ENCODE measurements at regions not wholly inside any gene's neighbourhood (a gene's known extent, or its start where the extent isn't known, plus 50 kb on each side); places are given as distances from the start of the nearest gene placed in this dataset.
"Not testable (repeated sequence)": the region's sequence is repeated elsewhere in the genome, so short reads cannot be mapped to it uniquely, and the experiment has no call there.

DNA sequence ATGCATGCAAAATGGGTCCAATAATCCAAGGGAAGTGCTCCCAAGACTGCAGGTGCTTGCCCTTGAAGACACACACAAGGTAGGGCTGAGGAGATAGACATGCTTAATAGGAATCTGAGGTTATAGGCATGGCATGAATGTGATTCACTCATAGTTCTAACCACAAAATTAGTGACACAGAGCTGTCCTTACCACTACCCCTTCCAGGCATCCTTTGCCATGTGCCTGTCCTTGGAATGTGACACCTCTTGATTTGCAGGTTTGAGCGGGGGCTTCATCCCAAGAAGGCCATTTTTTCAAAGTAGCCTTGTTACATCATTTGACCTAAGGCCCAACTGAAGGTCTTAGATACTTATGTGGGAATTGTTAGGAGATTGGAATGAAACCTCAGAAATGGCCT lies 112.5 kb downstream of the CCNG2 start:
- H3K4me1 Mint-ChIP-seq (ENCODE audit: low read depth) = no peaks in the 10 kb centered on the region
- H3K4me3 Mint-ChIP-seq = no peak overlapping the region
- no peak for DNase-seq
- H3K36me3 Mint-ChIP-seq (ENCODE audit: low read depth) = no peaks in the 10 kb centered on the region
- peaks cover 7% of the 10 kb centered on the region for H3K27me3 Mint-ChIP-seq
- H3K27ac Mint-ChIP-seq = no peak overlapping the region
- H3K9me3 Mint-ChIP-seq = peaks cover 1% of the 10 kb centered on the region

DNA sequence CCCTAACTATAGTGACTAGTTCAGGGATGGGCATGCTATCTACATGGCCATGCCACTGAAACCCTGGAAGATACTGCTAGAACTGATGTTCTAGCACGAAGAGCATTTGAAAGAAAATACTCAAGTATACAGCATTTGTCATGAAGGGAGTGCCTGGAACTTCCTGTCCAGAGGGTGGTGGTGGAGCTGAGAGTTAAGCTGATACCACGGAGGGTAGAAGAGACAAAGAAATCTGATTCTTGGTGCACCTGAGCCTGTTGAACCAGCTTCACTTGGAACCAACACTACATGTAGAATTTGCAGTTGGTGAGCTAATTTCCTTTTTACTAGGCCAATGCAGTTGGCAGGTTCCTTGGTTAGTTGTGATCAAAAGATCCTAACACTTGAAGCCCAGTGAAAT lies 116.4 kb downstream of the CCNG2 start:
- H3K27ac Mint-ChIP-seq = no peak overlapping the region
- no peaks in the 10 kb centered on the region for H3K36me3 Mint-ChIP-seq (ENCODE audit: low read depth)
- H3K27me3 Mint-ChIP-seq = peaks cover 4% of the 10 kb centered on the region
- no peaks in the 10 kb centered on the region for H3K4me1 Mint-ChIP-seq (ENCODE audit: low read depth)
- DNase-seq = no peak
- H3K4me3 Mint-ChIP-seq = no peak overlapping the region
- no peaks in the 10 kb centered on the region for H3K9me3 Mint-ChIP-seq

DNA sequence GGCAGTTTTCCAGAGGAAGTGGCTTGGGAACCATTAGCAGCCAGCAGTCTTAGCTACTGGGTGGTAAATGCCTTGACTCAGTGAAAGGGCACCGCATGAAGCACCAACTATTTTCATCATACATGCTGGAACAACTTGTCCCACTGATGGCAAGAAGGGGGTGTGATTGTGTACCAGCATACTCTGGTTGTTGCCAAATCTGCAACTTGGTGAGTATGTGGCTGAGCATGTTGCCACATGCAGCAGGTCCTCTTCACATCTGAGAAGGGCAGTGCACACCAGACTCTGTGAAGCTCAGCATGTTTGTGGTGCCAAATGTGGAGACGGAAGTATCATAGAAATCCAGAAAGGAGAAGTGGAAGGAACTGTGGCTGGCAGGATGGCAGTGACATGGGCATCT lies 122.1 kb downstream of the CCNG2 start:
- not testable (repeated sequence) for H3K4me3 Mint-ChIP-seq; DNase-seq; H3K9me3 Mint-ChIP-seq; H3K36me3 Mint-ChIP-seq (ENCODE audit: low read depth); H3K4me1 Mint-ChIP-seq (ENCODE audit: low read depth); H3K27ac Mint-ChIP-seq
- H3K27me3 Mint-ChIP-seq = peaks cover 20% of the 10 kb centered on the region

DNA sequence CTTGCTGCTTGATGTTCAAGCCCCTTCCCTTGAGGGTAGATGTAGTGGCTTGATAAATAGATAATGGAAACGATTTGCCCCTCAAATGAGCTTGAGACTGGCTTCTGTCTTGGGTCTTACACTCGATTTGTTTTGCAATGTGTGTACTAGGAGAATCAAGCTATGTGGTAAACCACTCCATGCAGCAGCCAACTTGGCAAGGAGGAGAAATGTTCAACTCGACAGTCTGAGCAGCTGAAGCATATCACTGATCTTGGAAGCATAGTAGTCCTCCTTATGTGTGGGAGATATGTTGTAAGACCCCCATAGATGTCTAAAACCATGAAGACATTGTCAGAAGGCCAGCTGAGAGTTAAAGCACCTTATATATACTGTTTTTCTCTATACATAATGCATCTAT lies 125.3 kb downstream of the CCNG2 start:
- Mint-ChIP-seq H3K27ac (no peak overlapping the region), H3K4me3 (no peak overlapping the region), H3K36me3 (ENCODE audit: low read depth) (no peaks in the 10 kb centered on the region), H3K27me3 (peaks cover 35% of the 10 kb centered on the region), H3K4me1 (ENCODE audit: low read depth) (no peaks in the 10 kb centered on the region), H3K9me3 (no peaks in the 10 kb centered on the region)
- DNase-seq = no peak

DNA sequence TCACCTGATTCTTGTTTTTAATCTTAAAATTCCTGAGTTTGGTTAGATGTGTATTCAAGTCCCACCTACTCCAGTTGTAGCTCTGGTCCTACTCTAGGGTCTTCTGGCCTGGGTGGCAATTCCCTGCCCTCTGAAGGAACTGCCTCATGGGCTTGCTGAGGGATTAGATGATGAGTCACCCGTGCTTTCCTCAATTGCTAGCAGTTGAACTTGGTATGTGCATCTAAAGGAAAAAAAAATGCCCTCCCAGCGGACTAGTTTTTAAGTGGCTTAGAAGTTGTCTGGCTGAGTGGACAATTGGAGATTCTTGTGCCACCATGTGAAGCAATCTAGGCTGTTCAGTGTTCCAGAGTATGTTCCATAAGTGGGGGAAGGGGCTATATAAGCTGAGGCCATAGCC lies 127.0 kb downstream of the CCNG2 start:
- Mint-ChIP-seq H3K27ac (no peak overlapping the region), H3K4me1 (ENCODE audit: low read depth) (no peaks in the 10 kb centered on the region), H3K36me3 (ENCODE audit: low read depth) (no peaks in the 10 kb centered on the region), H3K27me3 (peaks cover 35% of the 10 kb centered on the region), H3K4me3 (no peak overlapping the region), H3K9me3 (no peaks in the 10 kb centered on the region)
- DNase-seq = no peak

DNA sequence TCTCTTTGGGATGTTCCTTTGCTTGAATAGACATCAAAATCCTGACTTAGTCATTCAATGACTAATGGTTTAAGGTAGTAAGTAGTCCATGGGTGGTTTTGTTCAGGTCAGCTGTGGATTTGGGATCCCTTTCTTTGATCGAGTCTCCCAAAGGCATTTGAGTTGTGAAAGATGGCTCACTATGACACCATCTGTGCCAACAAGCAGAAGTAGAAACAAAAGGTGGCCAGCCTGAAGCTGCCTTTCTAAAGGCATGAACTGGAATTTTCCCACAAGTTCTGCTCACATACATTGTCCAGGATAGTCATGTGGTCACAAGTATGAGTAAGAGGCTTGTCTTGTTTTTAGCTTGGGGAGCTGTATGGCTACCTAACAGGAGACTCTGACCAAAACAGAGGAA lies 129.9 kb downstream of the CCNG2 start:
- Mint-ChIP-seq H3K36me3 (ENCODE audit: low read depth) (no peaks in the 10 kb centered on the region), H3K9me3 (no peaks in the 10 kb centered on the region), H3K4me1 (ENCODE audit: low read depth) (no peaks in the 10 kb centered on the region), H3K4me3 (no peak overlapping the region), H3K27me3 (peaks cover 29% of the 10 kb centered on the region), H3K27ac (no peak overlapping the region)
- no peak for DNase-seq

DNA sequence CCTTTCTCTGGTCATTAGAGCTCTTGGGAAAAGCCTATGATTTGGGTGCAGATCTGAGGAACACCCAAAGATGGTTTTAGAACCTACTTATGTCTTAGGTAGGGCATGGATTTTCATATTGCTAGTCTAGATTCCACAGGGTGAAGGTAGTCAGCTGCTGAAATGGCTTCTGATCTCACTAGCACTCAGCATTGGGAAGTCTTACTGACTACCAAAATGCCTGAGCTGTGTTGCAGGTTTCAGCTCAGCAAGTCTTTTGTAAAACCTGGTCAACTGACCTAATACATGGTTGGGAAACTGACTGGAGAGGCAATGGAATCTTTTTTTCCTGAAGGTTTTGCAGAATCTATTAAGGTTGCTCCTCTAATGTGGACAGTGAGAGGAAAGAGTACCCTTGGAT lies 136.4 kb downstream of the CCNG2 start:
- Mint-ChIP-seq H3K27me3 (peaks cover 13% of the 10 kb centered on the region), H3K4me1 (ENCODE audit: low read depth) (no peaks in the 10 kb centered on the region), H3K36me3 (ENCODE audit: low read depth) (no peaks in the 10 kb centered on the region), H3K4me3 (no peak overlapping the region), H3K9me3 (peaks cover 4% of the 10 kb centered on the region), H3K27ac (no peak overlapping the region)
- no peak for DNase-seq

DNA sequence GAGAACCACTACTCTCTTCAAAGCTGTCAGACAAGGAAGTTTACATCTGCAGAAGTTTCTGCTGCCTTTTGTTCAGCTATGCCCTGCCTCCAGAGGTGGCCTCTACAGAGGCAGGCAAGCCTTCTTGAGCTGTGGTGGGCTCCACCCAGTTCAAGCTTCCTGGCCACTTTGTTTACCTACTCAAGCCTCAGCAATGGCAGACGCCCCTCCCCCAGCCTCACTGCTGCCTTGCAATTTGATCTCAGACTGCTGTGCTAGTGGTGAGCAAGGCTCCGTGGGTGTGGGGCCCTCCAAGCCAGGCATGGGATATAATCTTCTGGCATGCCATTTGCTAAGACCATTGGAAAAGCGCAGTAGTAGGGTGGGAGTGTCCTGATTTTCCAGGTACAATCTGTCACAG lies 144.0 kb downstream of the CCNG2 start:
- H3K9me3 Mint-ChIP-seq; H3K4me1 Mint-ChIP-seq (ENCODE audit: low read depth); DNase-seq; H3K4me3 Mint-ChIP-seq; H3K36me3 Mint-ChIP-seq (ENCODE audit: low read depth); H3K27ac Mint-ChIP-seq: not testable (repeated sequence)
- H3K27me3 Mint-ChIP-seq = peaks cover 23% of the 10 kb centered on the region

DNA sequence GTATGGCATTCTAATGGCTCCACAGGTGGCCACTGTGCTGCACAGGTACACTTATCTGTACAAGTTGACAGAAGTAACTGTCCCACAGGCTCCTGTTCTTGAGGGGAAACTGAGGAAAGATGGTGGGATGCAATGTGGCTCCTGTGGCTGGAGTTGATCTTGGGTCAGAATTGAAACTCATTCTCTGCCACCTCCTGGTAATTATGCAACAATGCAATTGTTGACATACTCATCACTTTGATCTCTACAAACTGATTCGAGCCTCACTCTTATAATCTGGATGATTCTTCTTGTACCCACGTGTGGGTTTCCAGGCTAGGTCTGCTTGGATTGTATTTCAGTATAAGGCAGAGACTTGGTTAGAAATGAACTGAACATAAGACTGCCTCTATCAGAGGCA lies 148.8 kb downstream of the CCNG2 start:
- Mint-ChIP-seq H3K9me3 (no peaks in the 10 kb centered on the region), H3K36me3 (ENCODE audit: low read depth) (no peaks in the 10 kb centered on the region), H3K4me1 (ENCODE audit: low read depth) (peaks cover 1% of the 10 kb centered on the region), H3K27me3 (peaks cover 6% of the 10 kb centered on the region), H3K27ac (no peak overlapping the region), H3K4me3 (no peak overlapping the region)
- DNase-seq = no peak

DNA sequence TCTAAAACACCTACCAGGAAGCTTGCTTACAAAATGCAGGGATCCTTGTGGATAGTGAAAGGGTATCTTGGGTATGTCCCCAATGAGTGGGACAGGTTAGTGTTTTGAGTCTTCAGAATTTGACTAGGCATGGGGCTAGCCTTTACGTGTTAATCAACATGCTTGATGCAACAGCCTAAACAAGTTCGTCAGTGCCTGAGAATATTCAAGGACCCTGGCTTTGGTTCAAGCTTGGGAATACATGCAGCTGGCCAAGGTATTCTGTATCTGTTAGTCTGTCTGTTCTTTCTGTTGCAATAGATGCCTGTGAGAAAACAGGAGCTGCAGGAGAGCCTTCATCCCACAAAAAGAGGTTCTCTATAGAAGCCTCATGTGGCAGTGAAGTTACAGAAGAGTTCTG lies 149.5 kb downstream of the CCNG2 start:
- no peaks in the 10 kb centered on the region for H3K36me3 Mint-ChIP-seq (ENCODE audit: low read depth)
- no peak overlapping the region for H3K4me3 Mint-ChIP-seq
- no peaks in the 10 kb centered on the region for H3K9me3 Mint-ChIP-seq
- DNase-seq = no peak
- peaks cover 1% of the 10 kb centered on the region for H3K4me1 Mint-ChIP-seq (ENCODE audit: low read depth)
- no peak overlapping the region for H3K27ac Mint-ChIP-seq
- peaks cover 6% of the 10 kb centered on the region for H3K27me3 Mint-ChIP-seq

DNA sequence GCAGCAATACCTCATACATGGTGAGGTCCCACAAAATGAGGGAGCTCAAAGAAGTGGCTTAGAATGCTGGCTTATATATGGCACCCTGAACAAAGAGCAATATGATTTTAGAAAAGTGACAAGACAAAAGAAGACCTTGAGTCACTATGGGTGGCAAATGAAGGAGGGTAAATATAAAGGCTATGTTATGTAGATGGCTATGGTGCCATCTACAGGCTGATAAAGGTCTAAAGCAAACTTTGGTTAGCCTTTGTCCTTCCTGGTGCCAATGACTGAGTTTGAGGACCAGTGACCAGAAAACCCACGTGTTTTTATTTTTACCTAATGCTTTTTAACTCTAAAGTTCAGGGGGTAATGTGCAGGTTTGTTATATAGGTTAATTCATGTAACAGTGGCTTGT lies 151.8 kb downstream of the CCNG2 start:
- H3K4me1 Mint-ChIP-seq (ENCODE audit: low read depth) = no peaks in the 10 kb centered on the region
- no peak overlapping the region for H3K4me3 Mint-ChIP-seq
- H3K36me3 Mint-ChIP-seq (ENCODE audit: low read depth) = no peaks in the 10 kb centered on the region
- H3K9me3 Mint-ChIP-seq = no peaks in the 10 kb centered on the region
- no peak for DNase-seq
- H3K27ac Mint-ChIP-seq = no peak overlapping the region
- H3K27me3 Mint-ChIP-seq = no peaks in the 10 kb centered on the region

DNA sequence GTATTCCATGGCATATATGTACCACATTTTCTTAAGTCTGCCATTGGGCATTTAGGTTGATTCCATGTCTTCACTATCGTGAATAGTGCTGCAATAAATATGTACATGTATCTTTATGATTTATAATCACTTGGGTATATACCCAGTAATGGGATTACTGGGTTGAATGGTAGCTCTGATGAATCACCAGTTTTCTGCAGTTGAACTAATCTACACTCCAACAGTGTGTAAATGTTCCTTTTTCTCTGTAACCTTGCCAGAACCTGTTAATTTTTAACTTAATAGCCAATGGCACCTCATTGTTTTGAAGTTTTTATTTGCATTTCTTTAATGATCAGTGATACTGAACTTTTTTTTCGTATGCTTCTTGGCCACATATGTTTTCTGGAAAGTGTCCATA lies 152.5 kb downstream of the CCNG2 start:
- Mint-ChIP-seq H3K27me3 (no peaks in the 10 kb centered on the region), H3K36me3 (ENCODE audit: low read depth) (no peaks in the 10 kb centered on the region), H3K4me3 (no peak overlapping the region), H3K9me3 (no peaks in the 10 kb centered on the region), H3K27ac (no peak overlapping the region), H3K4me1 (ENCODE audit: low read depth) (no peaks in the 10 kb centered on the region)
- no peak for DNase-seq

DNA sequence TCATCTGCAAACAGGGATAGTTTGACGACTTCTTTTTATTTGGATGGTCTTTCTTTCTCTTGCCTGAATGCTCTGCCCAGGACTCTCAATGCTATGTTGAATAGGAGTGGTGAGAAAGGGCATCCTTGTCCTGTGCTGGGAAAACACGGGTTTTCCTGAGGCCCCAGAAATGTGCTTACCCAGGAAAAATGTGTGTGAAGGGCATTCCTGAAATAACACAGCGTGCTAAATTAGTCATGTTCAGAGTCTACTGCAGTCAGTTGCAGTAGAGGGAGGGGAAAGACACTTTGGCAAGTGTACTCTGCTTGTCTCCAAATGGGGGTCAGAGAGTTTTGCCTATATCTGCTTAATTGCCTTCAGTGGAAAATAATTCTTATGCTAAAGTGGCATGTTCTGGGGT lies 153.9 kb downstream of the CCNG2 start:
- H3K36me3 Mint-ChIP-seq (ENCODE audit: low read depth) = no peaks in the 10 kb centered on the region
- no peaks in the 10 kb centered on the region for H3K27me3 Mint-ChIP-seq
- H3K4me1 Mint-ChIP-seq (ENCODE audit: low read depth) = no peaks in the 10 kb centered on the region
- H3K27ac Mint-ChIP-seq = no peak overlapping the region
- DNase-seq = no peak
- no peak overlapping the region for H3K4me3 Mint-ChIP-seq
- H3K9me3 Mint-ChIP-seq = no peaks in the 10 kb centered on the region

DNA sequence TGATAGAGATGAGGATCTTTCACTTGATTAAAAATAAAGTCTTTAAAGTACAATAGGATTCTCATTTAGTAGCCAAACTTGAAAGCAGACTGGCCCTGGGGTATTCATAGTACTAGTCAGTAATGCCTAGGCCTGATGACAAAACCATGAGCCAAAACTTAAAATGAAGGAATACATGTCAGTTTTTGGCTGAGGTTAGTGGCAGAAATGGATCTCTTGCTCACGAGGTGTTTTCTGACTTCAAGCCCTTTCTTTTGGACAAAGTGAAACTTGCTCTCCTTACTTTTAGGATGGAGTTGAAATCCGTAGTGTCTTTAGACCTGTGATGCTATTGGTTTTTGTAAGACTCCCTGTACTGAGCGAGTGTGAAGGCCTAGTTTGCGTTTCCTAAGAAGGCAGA lies 157.7 kb downstream of the CCNG2 start:
- no peak overlapping the region for H3K4me3 Mint-ChIP-seq
- no peaks in the 10 kb centered on the region for H3K4me1 Mint-ChIP-seq (ENCODE audit: low read depth)
- no peak for DNase-seq
- H3K27ac Mint-ChIP-seq = no peak overlapping the region
- H3K27me3 Mint-ChIP-seq = no peaks in the 10 kb centered on the region
- H3K9me3 Mint-ChIP-seq = peaks cover 8% of the 10 kb centered on the region
- H3K36me3 Mint-ChIP-seq (ENCODE audit: low read depth) = no peaks in the 10 kb centered on the region

DNA sequence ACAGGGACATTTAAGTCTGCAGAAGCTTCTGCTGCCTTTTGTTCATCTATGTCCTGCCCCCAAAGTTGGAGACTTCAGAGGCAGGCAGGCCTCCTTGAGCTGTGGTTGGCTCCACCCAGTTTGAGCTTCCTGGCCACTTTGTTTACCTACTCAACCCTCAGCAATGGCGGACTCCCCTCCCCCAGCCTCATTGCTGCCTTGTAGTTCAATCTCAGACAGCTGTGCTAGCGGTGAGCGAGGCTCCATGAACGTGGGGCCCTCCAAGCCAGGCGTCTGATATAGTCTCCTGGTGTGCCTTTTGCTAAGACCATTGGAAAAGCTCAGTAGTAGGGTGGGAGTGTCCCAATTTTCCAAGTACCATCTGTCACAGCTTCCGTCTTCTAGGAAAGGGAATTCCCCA lies 170.1 kb downstream of the CCNG2 start:
- H3K36me3 Mint-ChIP-seq (ENCODE audit: low read depth) = no peaks in the 10 kb centered on the region
- peaks cover 9% of the 10 kb centered on the region for H3K9me3 Mint-ChIP-seq
- H3K27ac Mint-ChIP-seq = no peak overlapping the region
- no peak for DNase-seq
- H3K4me1 Mint-ChIP-seq (ENCODE audit: low read depth) = no peaks in the 10 kb centered on the region
- H3K27me3 Mint-ChIP-seq = peaks cover 38% of the 10 kb centered on the region
- H3K4me3 Mint-ChIP-seq = no peak overlapping the region

DNA sequence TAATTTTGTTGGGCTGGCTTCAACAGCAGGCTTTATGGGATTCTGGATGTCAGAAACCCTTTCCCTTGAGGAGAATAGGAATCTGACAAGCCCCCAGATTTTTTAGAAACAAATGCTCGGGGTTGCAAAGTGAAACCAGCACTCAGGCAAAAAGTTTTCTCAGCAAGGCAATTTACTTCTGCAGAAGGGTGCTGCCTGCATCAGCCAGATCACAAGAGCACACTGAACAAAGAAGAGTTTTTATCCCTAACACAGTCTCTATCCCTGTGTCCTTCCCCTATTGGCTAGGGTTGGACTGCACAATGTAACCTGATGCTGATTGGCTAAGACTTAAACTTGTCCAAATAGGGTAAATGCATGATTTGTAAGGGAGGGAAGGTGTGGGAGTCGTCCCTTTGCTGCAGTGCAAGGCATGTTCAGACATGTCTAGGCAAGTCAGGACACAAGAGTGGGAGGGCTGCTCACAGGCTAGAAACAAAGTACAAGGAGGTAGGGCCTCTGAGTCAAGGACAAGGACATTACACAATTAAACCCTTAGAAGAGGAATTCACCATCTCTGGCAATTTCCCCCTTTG lies 175.8 kb downstream of the CCNG2 start:
- DNase-seq = no peak
- Mint-ChIP-seq H3K36me3 (ENCODE audit: low read depth) (no peaks in the 10 kb centered on the region), H3K27ac (no peak overlapping the region), H3K4me1 (ENCODE audit: low read depth) (no peaks in the 10 kb centered on the region), H3K9me3 (peaks cover 19% of the 10 kb centered on the region), H3K27me3 (peaks cover 16% of the 10 kb centered on the region), H3K4me3 (no peak overlapping the region)
